Gastrocnemius medialis (tissue), 4 donors: ENCODE measurements at regions not wholly inside any gene's neighbourhood (a gene's known extent, or its start where the extent isn't known, plus 50 kb on each side); places are given as distances from the start of the nearest gene placed in this dataset.

Source experiments
- POLR2A ChIP-seq, 2 donors: fragments of 450-650 bp; IDR thresholded peaks; one replicate each; pipeline ENCODE4 v1.6.1; 2017; ENCODE audit warnings: antibody characterized with exemption in 2 of 2, mild to moderate bottlenecking in 2 of 2, moderate library complexity in 2 of 2
- TF ChIP-seq, protein P1 (sequence below), 5 experiments: fragments of 450-650 bp in 3 of 5; fragments of 200-600 bp in 2 of 5; sonication (generic) in 2 of 5; IDR thresholded peaks in 4 of 5; conservative IDR thresholded peaks in 1 of 5; 1 replicate in 4 of 5; 2 replicates in 1 of 5; pipeline ENCODE4 v1.5.1; 2016 to 2019; ENCODE audit warnings: antibody characterized with exemption in 5 of 5, mild to moderate bottlenecking in 3 of 5, moderate library complexity in 3 of 5

DNA sequence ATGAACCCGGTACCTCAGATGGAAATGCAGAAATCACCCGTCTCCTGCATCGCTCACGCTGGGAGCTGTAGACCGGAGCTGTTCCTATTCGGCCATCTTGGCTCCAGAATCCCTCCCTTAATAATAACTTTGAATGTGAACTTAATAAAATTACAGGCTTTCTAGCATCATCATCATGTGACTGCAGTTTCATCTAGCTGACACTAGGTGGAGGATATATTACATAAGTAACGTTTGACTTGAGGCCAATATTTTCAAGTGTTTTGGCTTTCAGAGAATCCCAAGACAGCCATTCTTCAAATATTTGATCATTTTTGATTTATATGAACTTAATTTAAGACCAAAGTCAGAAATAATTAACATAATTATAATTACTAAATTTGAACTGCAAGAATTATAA lies 474.9 kb upstream of the CDH10 start:
- TF ChIP-seq, protein P1, sequence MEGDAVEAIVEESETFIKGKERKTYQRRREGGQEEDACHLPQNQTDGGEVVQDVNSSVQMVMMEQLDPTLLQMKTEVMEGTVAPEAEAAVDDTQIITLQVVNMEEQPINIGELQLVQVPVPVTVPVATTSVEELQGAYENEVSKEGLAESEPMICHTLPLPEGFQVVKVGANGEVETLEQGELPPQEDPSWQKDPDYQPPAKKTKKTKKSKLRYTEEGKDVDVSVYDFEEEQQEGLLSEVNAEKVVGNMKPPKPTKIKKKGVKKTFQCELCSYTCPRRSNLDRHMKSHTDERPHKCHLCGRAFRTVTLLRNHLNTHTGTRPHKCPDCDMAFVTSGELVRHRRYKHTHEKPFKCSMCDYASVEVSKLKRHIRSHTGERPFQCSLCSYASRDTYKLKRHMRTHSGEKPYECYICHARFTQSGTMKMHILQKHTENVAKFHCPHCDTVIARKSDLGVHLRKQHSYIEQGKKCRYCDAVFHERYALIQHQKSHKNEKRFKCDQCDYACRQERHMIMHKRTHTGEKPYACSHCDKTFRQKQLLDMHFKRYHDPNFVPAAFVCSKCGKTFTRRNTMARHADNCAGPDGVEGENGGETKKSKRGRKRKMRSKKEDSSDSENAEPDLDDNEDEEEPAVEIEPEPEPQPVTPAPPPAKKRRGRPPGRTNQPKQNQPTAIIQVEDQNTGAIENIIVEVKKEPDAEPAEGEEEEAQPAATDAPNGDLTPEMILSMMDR (IDR thresholded peaks at IDR 0.05 in 4 of 5, conservative IDR thresholded peaks at IDR 0.05 in 1 of 5): no peak
- TF ChIP-seq POLR2A (IDR thresholded peaks at IDR 0.05): no peak
